ENCODE measurements at regions not wholly inside any gene's neighbourhood (a gene's known extent, or its start where the extent isn't known, plus 50 kb on each side); places are given as distances from the start of the nearest gene placed in this dataset.
"Not testable (repeated sequence)": the region's sequence is repeated elsewhere in the genome, so short reads cannot be mapped to it uniquely, and the experiment has no call there.

DNA sequence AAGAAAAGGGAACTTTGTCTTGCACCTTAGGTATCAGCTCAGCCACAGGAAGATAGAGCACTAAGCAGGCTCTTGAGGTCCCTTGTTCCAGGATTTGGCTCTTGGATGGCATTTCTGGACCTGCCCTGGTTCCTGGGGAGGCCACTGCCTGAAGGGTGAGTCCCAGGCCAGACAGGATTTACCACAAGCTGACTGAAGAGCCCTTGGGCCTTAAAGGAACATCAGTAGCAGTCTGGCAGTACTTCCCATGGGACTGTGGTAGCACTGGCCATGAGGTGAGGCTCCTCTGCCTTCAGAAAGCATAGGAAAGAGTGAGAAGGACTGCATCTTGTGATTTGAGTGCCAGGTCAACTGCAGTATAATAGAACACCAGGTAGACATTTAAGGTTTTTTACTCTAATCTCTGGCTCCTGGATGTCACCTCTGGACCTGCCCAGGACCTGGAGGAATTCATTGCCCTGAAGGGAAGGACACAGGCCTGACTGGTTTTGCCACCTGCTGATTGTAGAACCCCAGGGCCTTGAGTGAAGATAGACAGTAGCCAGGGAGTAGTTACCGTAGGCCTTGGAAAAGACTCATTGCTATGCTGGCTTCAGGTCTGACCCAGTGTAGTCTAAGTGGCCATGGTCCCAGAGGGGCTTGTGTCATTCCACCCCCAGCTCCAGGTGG is 154.4 kb upstream of the CREB1 start:
- POLR2A ChIA-PET: no interaction called here

DNA sequence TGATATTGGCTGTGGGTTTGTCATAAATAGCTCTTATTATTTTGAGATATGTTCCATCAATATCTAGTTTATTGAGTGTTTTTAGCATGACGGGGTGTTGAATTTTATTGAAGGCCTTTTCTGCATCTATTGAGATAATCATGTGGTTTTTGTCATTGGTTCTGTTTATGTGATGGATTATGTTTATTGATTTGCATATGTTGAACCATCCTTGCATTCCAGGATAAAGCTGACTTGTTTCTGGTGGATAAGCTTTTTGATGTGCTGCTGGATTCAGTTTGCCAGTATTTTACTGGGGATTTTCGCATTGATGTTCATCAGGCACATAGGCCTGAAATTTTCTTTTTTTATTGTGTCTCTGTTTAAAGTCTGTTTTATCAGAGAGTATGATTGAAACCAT is 151.1 kb upstream of the CREB1 start:
- DNase-seq (ENCODE audit: extremely low spot score); POLR2A ChIA-PET; CTCF ChIA-PET: not testable (repeated sequence)

More for the DNA sequence above, 154.4 kb upstream of the CREB1 start:
- CTCF ChIA-PET: no interaction called here
- DNase-seq (ENCODE audit: extremely low spot score): no peak
- TF ChIP-seq SUZ12 (IDR thresholded peaks at IDR 0.05): no peak
- no peak for TF ChIP-seq HDGF (IDR thresholded peaks at IDR 0.05; ENCODE audit: borderline replicate concordance)
- TF ChIP-seq NFRKB (IDR thresholded peaks at IDR 0.05): no peak
- no peak for TF ChIP-seq ARNT (IDR thresholded peaks at IDR 0.05)
- TF ChIP-seq SP1 (IDR thresholded peaks at IDR 0.05): no peak
- TF ChIP-seq FOXA1 (IDR thresholded peaks at IDR 0.05): no peak
- TF ChIP-seq FOXM1 (IDR thresholded peaks at IDR 0.05; ENCODE audit: borderline replicate concordance): no peak
- no peak for TF ChIP-seq ZNF384 (IDR thresholded peaks at IDR 0.05)
- TF ChIP-seq TARDBP (IDR thresholded peaks at IDR 0.05): no peak
- TF ChIP-seq FOXK2 (IDR thresholded peaks at IDR 0.05): no peak
- TF ChIP-seq ELF4 (IDR thresholded peaks at IDR 0.05): no peak
- no peak for TF ChIP-seq BHLHE40 (IDR thresholded peaks at IDR 0.05; ENCODE audit: borderline replicate concordance)
- no peak for TF ChIP-seq LEF1 (IDR thresholded peaks at IDR 0.05; ENCODE audit: borderline replicate concordance)
- TF ChIP-seq, protein P1, sequence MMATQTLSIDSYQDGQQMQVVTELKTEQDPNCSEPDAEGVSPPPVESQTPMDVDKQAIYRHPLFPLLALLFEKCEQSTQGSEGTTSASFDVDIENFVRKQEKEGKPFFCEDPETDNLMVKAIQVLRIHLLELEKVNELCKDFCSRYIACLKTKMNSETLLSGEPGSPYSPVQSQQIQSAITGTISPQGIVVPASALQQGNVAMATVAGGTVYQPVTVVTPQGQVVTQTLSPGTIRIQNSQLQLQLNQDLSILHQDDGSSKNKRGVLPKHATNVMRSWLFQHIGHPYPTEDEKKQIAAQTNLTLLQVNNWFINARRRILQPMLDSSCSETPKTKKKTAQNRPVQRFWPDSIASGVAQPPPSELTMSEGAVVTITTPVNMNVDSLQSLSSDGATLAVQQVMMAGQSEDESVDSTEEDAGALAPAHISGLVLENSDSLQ (IDR thresholded peaks at IDR 0.05): no peak
- no peak for TF ChIP-seq L3MBTL2 (conservative IDR thresholded peaks at IDR 0.05)
- TF ChIP-seq CTBP1 (IDR thresholded peaks at IDR 0.05; ENCODE audit: borderline replicate concordance): no peak

DNA sequence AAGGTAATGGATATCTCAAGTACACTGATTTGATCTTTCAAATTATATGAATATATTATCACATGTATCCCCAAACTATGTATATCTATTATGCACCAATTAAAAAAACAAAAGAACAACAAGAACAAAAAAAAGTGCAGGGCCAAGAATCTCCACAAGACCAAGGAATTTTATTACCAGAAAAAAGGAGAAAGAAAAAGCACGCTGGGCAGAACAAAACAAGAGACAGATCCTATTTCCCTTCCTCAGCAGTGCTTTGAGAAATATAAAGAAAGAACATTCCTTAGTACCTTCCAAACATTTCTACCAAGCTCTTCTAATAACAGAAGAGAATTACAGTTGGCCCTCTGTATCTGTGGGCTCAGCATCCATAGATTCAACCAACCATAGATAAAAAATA is 144.7 kb upstream of the CREB1 start:
- ChIA-PET POLR2A (no interaction called here), CTCF (no interaction called here)
- TF ChIP-seq SP1 (IDR thresholded peaks at IDR 0.05): no peak
- TF ChIP-seq ELF4 (IDR thresholded peaks at IDR 0.05): no peak
- no peak for TF ChIP-seq HDGF (IDR thresholded peaks at IDR 0.05; ENCODE audit: borderline replicate concordance)
- no peak for TF ChIP-seq NFRKB (IDR thresholded peaks at IDR 0.05)
- TF ChIP-seq TARDBP (IDR thresholded peaks at IDR 0.05): no peak
- no peak for TF ChIP-seq FOXM1 (IDR thresholded peaks at IDR 0.05; ENCODE audit: borderline replicate concordance)
- no peak for TF ChIP-seq FOXA1 (IDR thresholded peaks at IDR 0.05)
- TF ChIP-seq ZNF384 (IDR thresholded peaks at IDR 0.05): no peak
- no peak for TF ChIP-seq LEF1 (IDR thresholded peaks at IDR 0.05; ENCODE audit: borderline replicate concordance)
- no peak for TF ChIP-seq ARNT (IDR thresholded peaks at IDR 0.05)
- TF ChIP-seq BHLHE40 (IDR thresholded peaks at IDR 0.05; ENCODE audit: borderline replicate concordance): no peak
- TF ChIP-seq CTBP1 (IDR thresholded peaks at IDR 0.05; ENCODE audit: borderline replicate concordance): no peak
- TF ChIP-seq L3MBTL2 (conservative IDR thresholded peaks at IDR 0.05): no peak

DNA sequence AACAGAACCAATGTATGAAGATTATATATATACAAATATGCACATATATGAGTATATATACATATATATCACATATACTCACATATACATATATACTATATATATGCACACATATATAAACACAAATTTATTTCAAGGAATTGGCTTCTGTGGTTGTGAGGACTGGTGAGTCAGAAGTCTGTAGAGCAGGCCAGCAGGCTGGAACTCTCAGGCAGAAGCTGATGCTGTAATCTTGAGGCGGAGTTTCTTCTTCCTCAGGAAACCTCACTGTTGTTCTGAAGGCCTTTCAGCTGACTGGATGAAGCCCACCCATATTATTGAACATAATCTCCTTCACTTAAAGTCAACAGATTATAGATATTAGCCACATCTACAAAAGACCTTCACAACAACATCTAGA is 143.9 kb upstream of the CREB1 start:
- TF ChIP-seq FOXA1 (IDR thresholded peaks at IDR 0.05) (no peak), CTBP1 (IDR thresholded peaks at IDR 0.05; ENCODE audit: borderline replicate concordance) (no peak), ZNF384 (IDR thresholded peaks at IDR 0.05) (no peak), ARNT (IDR thresholded peaks at IDR 0.05) (no peak), SUZ12 (IDR thresholded peaks at IDR 0.05) (no peak), HDGF (IDR thresholded peaks at IDR 0.05; ENCODE audit: borderline replicate concordance) (no peak), LEF1 (IDR thresholded peaks at IDR 0.05; ENCODE audit: borderline replicate concordance) (no peak), BHLHE40 (IDR thresholded peaks at IDR 0.05; ENCODE audit: borderline replicate concordance) (no peak), ELF4 (IDR thresholded peaks at IDR 0.05) (no peak), TARDBP (IDR thresholded peaks at IDR 0.05) (no peak)
- TF ChIP-seq, protein P1 (IDR thresholded peaks at IDR 0.05): no peak
- POLR2A ChIA-PET: no interaction called here
- no peak for DNase-seq (ENCODE audit: extremely low spot score)
- CTCF ChIA-PET: no interaction called here

More for the DNA sequence above, 144.7 kb upstream of the CREB1 start:
- no peak for DNase-seq (ENCODE audit: extremely low spot score)

DNA sequence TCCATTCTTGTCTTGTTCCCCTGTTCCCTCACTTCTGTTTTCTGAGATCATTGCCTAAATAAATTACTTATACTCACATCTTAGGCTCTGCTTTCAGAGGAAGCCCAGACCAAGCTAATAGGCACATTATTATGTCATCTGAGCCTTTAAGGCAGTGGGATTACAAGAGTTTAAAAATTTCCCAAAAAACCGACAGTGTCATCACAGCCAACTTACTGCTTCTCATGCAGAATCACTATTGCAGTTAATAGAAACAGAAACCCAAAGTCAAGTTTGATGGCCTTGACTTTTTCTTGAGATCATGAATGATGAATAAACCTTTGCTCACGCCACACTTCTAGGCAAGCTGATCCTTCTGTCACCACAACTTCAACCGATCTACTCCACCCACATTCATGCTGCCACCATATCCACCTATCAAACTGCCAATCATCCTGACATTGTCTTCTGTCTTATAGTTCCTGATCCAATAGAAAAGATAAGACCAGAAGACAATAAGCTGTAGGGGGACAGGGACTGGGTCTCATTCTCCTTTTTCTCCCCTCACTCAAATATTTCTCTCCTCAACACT is 142.7 kb upstream of the CREB1 start:
- ChIA-PET CTCF (no interaction called here), POLR2A (no interaction called here)
- no peak for TF ChIP-seq L3MBTL2 (conservative IDR thresholded peaks at IDR 0.05)
- TF ChIP-seq, protein P1 (IDR thresholded peaks at IDR 0.05): peak; percentile 73
- no peak for DNase-seq (ENCODE audit: extremely low spot score)

DNA sequence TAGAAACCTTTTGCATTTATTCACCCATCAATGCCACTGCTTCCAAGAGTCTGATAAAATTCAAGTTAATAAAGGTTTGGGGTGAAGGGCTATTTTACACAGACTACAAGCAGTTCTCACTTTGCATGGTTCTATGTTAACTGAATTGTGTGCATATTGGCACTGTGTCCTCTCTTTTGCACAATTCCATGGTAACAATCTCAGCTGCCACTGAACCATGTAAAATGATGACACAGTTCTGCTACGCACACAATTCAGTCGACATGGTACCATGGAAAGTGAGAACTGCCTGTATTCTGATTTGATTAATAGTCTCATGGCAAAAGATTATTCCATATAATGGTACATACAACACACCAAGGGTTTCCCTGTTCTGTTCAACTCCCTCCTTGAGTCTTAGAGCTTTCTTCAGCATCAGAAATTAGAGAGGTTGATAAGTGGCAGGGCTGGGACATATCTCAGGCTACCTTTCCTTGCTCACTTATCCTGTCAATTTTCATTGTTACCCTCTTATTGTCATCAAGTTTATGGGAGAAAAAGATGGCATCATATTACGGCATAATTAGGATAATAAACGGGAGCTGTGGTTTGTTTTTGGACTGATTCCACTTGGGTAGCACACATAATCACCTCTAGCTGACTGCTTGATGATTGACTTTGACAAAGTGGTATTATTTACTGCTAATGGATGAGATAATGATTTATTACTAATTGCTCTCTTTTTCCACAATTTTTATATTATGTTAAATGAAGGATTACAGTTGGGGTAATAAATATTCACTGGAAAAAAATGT is 139.3 kb upstream of the CREB1 start:
- no peak for DNase-seq (ENCODE audit: extremely low spot score)
- POLR2A ChIA-PET: no interaction called here
- TF ChIP-seq NFRKB (IDR thresholded peaks at IDR 0.05): no peak
- TF ChIP-seq ZNF384 (IDR thresholded peaks at IDR 0.05): no peak
- no peak for TF ChIP-seq L3MBTL2 (conservative IDR thresholded peaks at IDR 0.05)
- TF ChIP-seq CTBP1 (IDR thresholded peaks at IDR 0.05; ENCODE audit: borderline replicate concordance): peak; percentile 62; the same call in 1 of the 2 replicates
- 0 out of 2 replicates have a peak, but pooled peaks have one; percentile 59 for TF ChIP-seq LEF1 (IDR thresholded peaks at IDR 0.05; ENCODE audit: borderline replicate concordance)
- no peak for TF ChIP-seq FOXM1 (IDR thresholded peaks at IDR 0.05; ENCODE audit: borderline replicate concordance)
- no peak for TF ChIP-seq SP1 (IDR thresholded peaks at IDR 0.05)
- no peak for TF ChIP-seq FOXA1 (IDR thresholded peaks at IDR 0.05)
- TF ChIP-seq, protein P1 (IDR thresholded peaks at IDR 0.05): peak; percentile 94
- TF ChIP-seq SUZ12 (IDR thresholded peaks at IDR 0.05): no peak
- CTCF ChIA-PET: no interaction called here
